MG63 (cell line): ENCODE measurements at regions not wholly inside any gene's neighbourhood (a gene's known extent, or its start where the extent isn't known, plus 50 kb on each side); places are given as distances from the start of the nearest gene placed in this dataset.
"Not testable (repeated sequence)": the region's sequence is repeated elsewhere in the genome, so short reads cannot be mapped to it uniquely, and the experiment has no call there.

Experiments
- DNase-seq: peaks from one replicate; pipeline ENCODE4 v3.0.0-alpha.2; 2020
- H3K27me3 ChIP-seq: fragments of 250-450 bp; sonication (Bioruptor Pico); 2 replicates; pipeline ENCODE4 v1.5.1; 2020; ENCODE audit warnings: mild to moderate bottlenecking, moderate library complexity
- H3K36me3 ChIP-seq: fragments of 250-450 bp; sonication (Bioruptor Pico); 2 replicates; pipeline ENCODE4 v1.5.1; 2020; ENCODE audit warnings: mild to moderate bottlenecking, moderate library complexity
- H3K4me3 ChIP-seq: fragments of 250-450 bp; sonication (Bioruptor Pico); 2 replicates; pipeline ENCODE4 v1.5.1; 2020; ENCODE audit warnings: mild to moderate bottlenecking, moderate library complexity
- H3K9me3 ChIP-seq: fragments of 250-450 bp; sonication (Bioruptor Pico); 2 replicates; pipeline ENCODE4 v1.5.1; 2020; ENCODE audit warnings: mild to moderate bottlenecking, moderate library complexity

- no peak for DNase-seq
- Histone ChIP-seq H3K9me3 (no peaks in the 10 kb centered on the region), H3K36me3 (no peaks in the 10 kb centered on the region), H3K27me3 (no peaks in the 10 kb centered on the region), H3K4me3 (no peak overlapping the region)
Measured at GRCh38 chr20:1754306-1754705, 96.7 kb upstream of the SIRPG start.

- Histone ChIP-seq H3K27me3 (no peaks in the 10 kb centered on the region), H3K9me3 (no peaks in the 10 kb centered on the region), H3K36me3 (no peaks in the 10 kb centered on the region), H3K4me3 (no peak overlapping the region)
- DNase-seq, result no peak
Measured at GRCh38 chr20:1752045-1752444, 94.5 kb upstream of the SIRPG start.

- no peak overlapping the region for H3K4me3 ChIP-seq
- no peaks in the 10 kb centered on the region for H3K9me3 ChIP-seq
- no peaks in the 10 kb centered on the region for H3K36me3 ChIP-seq
- no peaks in the 10 kb centered on the region for H3K27me3 ChIP-seq
- DNase-seq, result no peak
Measured at GRCh38 chr20:1748777-1749176, 91.2 kb upstream of the SIRPG start.

GRCh38 chr20:1747953-1748577 is 90.5 kb upstream of the SIRPG start:
- H3K27me3 ChIP-seq, result no peaks in the 10 kb centered on the region
- DNase-seq, result no peak
- H3K9me3 ChIP-seq, result no peaks in the 10 kb centered on the region
- H3K36me3 ChIP-seq, result no peaks in the 10 kb centered on the region
- no peak overlapping the region for H3K4me3 ChIP-seq

- H3K4me3 ChIP-seq, H3K27me3 ChIP-seq, H3K9me3 ChIP-seq, H3K36me3 ChIP-seq, DNase-seq: not testable (repeated sequence)
Measured at GRCh38 chr20:1742049-1742434, 84.5 kb upstream of the SIRPG start.

- no peak overlapping the region for H3K4me3 ChIP-seq
- H3K9me3 ChIP-seq, result no peaks in the 10 kb centered on the region
- DNase-seq, result no peak
- H3K27me3 ChIP-seq, result no peaks in the 10 kb centered on the region
- H3K36me3 ChIP-seq, result no peaks in the 10 kb centered on the region
Measured at GRCh38 chr20:1741309-1742048, 83.9 kb upstream of the SIRPG start.

GRCh38 chr20:1737134-1737533 is 79.6 kb upstream of the SIRPG start:
- no peak for DNase-seq
- no peak overlapping the region for H3K4me3 ChIP-seq
- no peaks in the 10 kb centered on the region for H3K27me3 ChIP-seq
- no peaks in the 10 kb centered on the region for H3K36me3 ChIP-seq
- H3K9me3 ChIP-seq, result no peaks in the 10 kb centered on the region

- no peak for DNase-seq
- H3K27me3 ChIP-seq, result no peaks in the 10 kb centered on the region
- no peak overlapping the region for H3K4me3 ChIP-seq
- H3K36me3 ChIP-seq, result no peaks in the 10 kb centered on the region
- H3K9me3 ChIP-seq, result no peaks in the 10 kb centered on the region
Measured at GRCh38 chr20:1735417-1736089, 78.0 kb upstream of the SIRPG start.

GRCh38 chr20:1734269-1734858 is 76.8 kb upstream of the SIRPG start:
- H3K4me3 ChIP-seq, result no peak overlapping the region
- no peaks in the 10 kb centered on the region for H3K36me3 ChIP-seq
- H3K9me3 ChIP-seq, result no peaks in the 10 kb centered on the region
- no peaks in the 10 kb centered on the region for H3K27me3 ChIP-seq
- no peak for DNase-seq

GRCh38 chr20:1731828-1732375 is 74.3 kb upstream of the SIRPG start:
- not testable (repeated sequence) for H3K27me3 ChIP-seq, DNase-seq, H3K4me3 ChIP-seq, H3K36me3 ChIP-seq, H3K9me3 ChIP-seq

- H3K9me3 ChIP-seq, DNase-seq, H3K4me3 ChIP-seq, H3K36me3 ChIP-seq, H3K27me3 ChIP-seq: not testable (repeated sequence)
Measured at GRCh38 chr20:1730981-1731711, 73.6 kb upstream of the SIRPG start.

- H3K27me3 ChIP-seq, H3K4me3 ChIP-seq, H3K9me3 ChIP-seq, H3K36me3 ChIP-seq, DNase-seq: not testable (repeated sequence)
Measured at GRCh38 chr20:1727303-1727702, 69.7 kb upstream of the SIRPG start.

GRCh38 chr20:1724901-1725300 is 67.3 kb upstream of the SIRPG start:
- Histone ChIP-seq H3K36me3 (no peaks in the 10 kb centered on the region), H3K9me3 (no peaks in the 10 kb centered on the region; the same call in 1 of the 2 replicates)

GRCh38 chr20:1722513-1723050 is 65.0 kb upstream of the SIRPG start:
- Histone ChIP-seq H3K36me3 (no peaks in the 10 kb centered on the region), H3K9me3 (no peaks in the 10 kb centered on the region; the same call in 1 of the 2 replicates), H3K4me3 (no peak overlapping the region), H3K27me3 (no peaks in the 10 kb centered on the region)
- DNase-seq, result no peak

More at GRCh38 chr20:1724901-1725300, 67.3 kb upstream of the SIRPG start:
- no peaks in the 10 kb centered on the region for H3K27me3 ChIP-seq
- no peak overlapping the region for H3K4me3 ChIP-seq
- DNase-seq, result no peak

GRCh38 chr20:1721687-1722512 is 64.3 kb upstream of the SIRPG start:
- H3K9me3 ChIP-seq, result no peaks in the 10 kb centered on the region; the same call in 1 of the 2 replicates
- no peak overlapping the region for H3K4me3 ChIP-seq
- no peaks in the 10 kb centered on the region for H3K36me3 ChIP-seq
- H3K27me3 ChIP-seq, result no peaks in the 10 kb centered on the region
- DNase-seq, result no peak
